Fibroblast of upper back skin (primary cell): ENCODE measurements at regions not wholly inside any gene's neighbourhood (a gene's known extent, or its start where the extent isn't known, plus 50 kb on each side); places are given as distances from the start of the nearest gene placed in this dataset.

Experiments
- DNase-seq: peaks from one replicate; pipeline ENCODE4 v3.0.0-alpha.2; 2013

DNA sequence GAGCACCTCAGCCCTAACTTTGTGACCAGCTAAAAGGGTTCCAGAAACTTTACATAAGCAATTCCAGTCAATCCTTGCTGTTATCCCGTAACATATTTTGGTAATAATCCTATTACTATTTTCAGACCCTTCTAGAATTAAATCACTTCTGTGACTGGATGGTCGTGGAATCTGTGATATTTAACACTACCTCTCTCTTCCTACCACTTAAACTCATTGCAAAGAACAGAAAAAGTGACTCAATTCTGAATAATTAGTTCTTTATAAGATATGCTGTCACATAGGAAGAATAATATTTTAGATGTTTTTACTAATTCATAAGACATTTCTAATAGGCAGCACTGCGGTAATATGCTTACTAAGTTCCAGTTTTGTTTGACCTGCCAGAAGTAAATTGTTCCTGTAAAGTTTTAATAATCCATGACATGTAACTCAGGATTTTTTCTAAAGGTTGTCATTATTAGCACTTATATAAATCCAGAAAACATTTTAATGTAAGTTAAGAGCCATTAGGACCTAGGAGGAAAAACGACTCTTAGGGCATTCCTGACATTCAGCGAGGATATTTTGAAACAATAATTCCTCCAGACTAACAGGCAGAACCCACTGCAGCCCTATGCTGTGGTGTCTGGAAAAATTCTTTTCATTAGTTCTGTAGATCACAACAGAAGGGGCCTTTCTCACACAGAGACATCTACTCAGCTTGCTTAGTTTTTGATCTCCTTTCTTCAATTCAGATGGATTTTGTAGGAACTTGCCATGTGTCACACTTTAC, 113.3 kb upstream of the MBNL1 start:
- DNase-seq, result peak; percentile 50

DNA sequence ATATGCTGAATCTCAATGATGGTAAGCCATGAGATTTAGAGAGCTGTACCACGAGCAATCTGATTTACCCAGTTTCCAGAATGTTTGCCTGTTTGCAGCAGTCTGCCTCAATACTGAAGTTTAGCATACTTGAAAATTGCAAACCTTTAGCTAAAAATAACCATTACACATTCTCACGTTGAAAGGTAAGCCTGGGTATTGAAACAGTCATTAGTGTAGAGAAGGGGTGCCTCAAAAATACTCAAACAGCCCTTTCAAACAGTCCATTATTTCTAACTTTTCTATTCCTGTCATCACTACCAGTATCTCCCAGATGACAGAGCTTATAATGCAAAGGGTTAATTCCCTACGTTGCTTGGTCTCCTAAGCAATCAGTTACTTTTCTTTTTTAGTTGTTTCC, 111.8 kb upstream of the MBNL1 start:
- no peak for DNase-seq

DNA sequence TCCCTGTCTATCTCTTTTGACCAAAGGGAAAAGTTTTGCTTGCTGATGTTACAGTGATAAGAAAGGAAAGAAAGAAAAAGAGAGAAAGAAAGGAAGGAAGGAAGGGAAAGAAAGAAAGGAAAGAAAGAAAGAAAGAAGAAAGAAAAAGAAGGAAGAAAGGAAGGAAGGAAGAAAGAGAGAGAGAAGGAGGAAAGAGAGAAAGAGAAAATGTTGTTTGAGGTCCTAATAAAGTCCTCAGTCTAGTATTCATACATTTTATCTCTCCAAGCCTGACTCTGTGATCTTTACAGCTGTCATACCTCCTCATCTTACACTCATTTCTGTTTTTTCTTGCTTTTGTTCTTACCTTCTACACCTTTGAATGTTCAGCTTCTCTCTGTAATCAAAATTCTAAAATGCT, 111.4 kb upstream of the MBNL1 start:
- no peak for DNase-seq

DNA sequence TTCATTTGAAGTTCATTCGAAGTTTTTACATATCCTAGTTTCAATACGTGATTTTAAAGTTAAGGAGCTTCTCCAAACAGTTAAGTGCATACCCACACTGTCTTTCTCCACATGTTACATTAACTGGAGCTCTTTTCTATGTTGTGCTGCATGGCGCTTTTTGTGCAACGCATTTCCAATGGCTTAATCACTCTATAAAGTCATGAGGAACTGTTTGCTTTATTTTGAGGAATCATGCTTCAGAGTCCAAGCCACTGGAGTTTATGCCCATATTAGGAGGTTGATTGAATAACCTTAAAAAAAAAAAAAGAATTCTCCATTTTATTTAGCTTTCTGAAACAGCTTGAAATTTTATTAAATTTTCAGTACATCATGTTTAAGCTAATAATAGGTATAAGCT, 109.4 kb upstream of the MBNL1 start:
- peak; percentile 88 for DNase-seq

DNA sequence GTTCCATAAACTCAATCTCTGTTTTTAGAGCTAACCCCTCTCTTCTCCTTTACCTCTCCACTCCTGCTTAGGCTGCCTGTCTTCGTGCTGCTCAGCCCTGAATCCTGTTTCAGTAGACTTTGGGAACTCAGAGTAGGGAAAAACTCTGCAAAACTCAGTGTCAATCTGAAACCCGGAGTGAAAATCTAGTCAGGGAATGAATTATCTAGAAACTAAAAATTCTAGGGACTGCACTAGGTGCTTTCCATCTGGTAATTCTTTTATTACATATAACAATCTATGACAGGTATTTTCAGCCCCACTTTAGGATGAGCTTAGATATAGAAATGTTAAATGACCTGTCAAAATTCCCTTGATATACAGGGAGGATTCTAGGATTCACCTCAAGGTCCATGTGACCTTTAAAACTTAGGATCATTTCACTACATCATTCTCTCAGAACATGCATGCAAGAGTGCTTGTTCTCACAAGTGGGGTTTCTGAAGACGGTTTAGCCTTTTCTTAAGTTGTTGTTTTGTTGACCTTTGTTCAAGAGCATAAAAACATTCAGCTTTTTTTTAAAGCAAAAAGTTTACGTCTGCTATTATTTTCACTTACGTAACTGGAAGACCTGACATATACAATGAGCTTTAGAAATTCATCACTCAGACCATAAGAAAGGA, 108.2 kb upstream of the MBNL1 start:
- no peak for DNase-seq

DNA sequence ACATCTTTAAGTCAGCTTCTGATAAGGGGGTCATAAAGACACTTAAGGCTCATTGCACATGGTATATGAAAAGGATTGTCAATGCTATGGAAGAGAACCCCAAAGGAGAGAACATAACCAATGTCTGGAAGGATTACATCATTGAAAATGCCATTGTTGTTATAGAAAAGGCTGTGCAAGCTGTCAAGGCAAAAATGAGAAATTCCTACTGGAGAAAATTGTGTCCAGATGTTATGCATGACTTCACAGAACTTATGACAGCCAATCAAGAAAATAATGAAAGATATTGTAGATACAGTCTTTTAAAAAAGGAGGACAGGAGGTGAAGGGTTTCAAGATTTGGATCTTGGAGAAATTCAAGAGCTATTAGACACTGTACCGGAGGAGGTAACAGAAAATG, 96.3 kb upstream of the MBNL1 start:
- DNase-seq, result peak; percentile 74

DNA sequence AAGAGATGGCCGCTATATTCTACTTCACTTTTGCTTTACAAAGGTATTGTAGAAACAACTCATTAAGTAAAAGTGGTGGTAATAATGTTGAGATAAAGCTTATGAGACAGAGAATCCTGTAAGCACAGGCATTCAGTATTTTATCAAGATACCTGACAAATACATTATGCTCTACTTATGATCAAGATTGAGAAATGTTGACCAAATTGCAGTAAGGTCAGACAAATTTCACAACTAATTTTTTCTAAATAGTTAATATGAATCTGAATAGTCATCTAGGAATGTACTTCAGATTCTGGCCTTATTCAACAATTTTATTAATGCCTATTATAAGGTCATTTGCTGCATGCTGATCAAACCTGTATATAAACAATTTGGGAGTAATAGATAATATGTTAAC, 95.1 kb upstream of the MBNL1 start:
- DNase-seq, result peak; percentile 7

DNA sequence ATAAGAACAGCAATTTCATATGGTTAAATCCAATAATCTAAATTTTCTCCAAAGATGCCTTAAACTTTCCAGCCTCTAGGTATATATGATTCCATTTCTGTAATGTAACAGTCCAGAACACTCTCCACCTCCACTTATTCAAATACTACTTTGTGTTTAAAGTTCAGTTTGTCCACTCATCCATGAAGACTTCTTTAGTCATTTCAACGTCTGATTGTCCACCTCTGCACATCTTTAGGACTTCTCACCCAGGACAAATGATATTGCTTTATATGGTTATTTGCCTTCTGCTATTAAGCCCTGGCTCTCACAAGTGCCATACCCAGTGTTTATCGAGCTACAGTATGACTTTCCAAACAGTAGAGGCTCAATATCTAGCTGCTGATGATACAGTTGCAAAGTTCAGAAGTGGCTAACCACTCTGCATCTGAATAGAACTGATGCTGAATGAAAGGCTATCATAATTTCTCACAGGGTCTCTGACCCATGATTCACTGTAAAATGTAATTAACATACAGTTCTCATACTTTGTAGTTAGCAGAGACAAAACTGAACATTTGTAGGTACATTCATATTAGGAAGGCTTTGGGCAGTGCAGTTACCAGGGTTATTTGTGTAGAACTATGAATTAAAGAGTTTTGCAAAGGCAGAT, 93.7 kb upstream of the MBNL1 start:
- DNase-seq, result no peak

DNA sequence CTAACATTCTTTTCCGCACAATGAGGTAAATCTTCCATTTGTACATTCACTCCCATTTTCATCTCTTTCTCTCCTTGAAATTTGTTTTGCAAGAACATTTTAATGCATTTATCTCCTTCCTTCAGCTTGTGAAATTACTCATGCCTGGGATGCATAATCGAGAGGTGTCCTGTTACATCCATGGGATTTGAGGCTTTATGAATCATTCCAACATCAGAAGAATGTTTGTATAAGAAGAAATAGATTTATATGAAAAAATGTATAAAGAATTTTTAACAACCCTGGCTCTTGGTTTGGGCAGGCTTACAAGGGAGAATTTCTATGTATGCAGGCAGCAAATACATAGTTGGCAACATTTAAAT, 93.2 kb upstream of the MBNL1 start:
- DNase-seq, result peak; percentile 97

DNA sequence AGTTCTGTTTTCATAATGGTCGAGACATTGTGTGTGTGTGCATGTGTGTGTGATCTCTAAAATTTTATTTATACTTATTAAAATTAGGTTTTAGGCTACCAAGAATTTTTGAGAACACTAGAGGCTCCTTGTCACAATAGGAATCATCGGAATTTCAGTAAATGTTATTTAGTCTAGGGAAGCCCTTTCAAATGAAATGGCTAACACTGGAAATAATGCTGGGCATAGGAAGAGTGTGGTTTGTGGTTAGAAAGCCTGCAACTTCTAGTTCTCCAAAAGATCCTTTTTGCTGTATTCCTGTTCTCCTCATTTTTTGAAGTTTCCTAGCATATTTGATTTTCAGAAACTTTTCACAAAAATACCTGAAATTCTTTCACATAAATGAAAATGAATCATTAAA, 92.5 kb upstream of the MBNL1 start:
- DNase-seq, result peak; percentile 87

DNA sequence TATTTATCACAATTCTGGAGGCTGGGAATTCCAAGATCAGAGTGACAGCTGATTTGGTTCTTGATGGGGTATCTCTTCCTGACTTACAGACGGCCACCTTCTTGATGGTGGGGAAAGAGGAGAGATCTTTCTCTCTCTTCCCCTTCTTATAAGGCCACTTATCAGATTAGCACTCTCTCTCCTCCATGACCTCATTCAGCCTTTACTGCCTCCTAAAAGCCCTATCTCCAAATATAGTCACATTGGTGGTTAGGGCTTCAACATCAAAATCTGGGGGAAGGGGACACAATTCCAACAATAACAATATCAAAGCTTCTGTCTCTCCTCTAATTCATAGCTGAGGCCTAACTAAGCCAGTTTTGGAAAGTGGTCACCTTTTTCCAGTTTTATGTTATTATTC, 91.7 kb upstream of the MBNL1 start:
- peak; percentile 12 for DNase-seq

DNA sequence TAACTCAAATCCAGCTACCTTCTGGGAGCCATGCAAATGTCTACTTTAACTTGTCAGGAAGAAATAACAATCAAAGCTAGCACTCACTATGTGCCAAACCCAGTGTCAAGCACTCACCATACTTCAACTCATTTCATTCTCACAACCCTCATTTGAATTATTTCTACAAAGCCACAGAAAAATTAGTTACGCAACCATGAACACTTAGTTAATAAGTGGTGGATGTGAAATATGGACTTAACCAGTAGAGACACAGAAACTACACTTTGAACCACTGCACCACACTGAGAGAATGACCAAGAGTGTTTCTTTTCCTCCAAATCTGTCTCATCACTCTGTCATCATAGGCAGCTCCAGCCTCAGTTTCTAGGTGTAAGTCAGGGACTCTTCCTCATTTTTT, 91.0 kb upstream of the MBNL1 start:
- DNase-seq, result peak; percentile 14

DNA sequence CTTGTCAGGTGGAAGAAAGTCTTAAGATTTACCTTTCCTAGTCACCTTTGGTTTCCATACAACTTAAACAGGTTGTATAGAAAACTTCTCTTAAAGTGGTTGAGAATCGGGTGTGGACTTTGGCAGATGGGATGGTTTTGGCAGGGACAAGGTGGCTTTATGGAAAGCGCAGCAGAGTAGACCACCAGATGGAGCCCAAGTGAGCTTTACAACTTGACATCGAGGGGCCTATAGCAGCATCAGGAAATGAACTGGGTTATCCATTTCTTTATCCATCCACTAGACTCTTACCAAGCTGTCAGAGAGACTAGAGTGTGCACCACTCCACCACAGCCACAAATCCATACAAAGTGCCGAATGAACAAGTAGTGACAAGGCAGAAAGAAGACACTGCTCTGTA, 85.3 kb upstream of the MBNL1 start:
- DNase-seq, result peak; percentile 61

DNA sequence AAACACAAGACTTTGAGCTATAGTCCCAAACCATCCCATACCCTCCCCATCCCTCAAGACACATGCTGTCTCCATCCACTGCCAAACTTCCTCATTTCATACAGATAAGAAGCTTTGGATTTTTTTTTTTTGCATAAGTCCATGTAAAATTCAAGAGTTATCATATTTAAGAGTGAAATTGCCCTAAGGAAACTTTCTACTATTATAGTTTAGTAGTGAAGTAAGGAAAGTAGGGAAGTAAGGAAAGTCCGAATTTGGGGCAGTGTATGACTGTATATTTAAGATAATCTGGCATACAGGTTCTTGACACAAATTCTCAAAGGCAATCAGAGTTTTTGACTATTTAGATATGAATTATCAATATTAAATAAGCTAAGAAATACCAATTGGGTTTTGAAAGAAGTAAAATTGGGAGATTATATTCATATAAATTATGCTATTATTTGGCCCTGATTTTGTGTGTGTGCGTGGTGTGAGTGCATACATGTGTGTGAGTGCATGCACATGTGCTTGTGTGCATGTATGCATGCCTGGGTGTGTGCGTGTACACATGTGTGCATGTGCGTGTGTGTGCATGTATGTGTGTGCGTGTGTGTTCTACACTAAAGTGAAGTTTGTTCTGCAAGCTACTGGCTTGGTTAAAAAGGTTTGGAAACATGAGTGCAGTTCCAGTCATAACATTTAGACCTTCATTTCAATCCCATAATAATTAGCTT, 83.6 kb upstream of the MBNL1 start:
- no peak for DNase-seq

DNA sequence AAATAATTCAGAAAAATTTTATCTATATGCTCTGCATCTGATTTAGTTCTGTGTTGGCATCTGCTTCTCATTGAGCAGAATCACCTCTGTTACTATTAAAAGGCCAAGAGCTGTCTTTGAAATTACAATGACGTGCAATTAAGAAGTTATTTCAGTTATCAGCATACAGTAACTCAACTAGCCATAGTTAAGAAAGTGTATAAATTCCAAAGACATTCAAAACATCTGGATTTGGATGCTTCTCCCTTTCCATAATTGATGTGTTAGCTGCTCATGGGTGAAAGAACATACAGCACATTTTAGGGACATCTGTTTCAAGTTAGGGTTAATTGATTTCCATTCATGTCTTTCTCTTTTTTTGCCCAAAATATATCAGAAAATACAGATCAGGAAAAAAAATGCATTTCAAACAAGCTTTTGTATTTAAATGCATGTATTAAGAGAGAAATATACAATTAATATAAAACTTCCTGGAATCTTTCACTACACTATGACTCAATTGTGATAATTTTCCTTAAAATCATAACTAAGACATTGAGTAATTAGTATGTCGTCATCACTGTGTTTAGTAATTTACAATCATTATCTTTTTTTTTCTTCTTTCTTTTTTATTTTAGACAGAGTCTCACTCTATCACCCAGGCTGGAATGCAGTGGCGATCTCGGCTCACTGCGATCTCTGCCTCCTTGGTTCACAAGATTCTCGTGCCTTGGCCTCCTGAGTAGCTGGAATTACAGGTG, 82.7 kb upstream of the MBNL1 start:
- peak; percentile 74 for DNase-seq

DNA sequence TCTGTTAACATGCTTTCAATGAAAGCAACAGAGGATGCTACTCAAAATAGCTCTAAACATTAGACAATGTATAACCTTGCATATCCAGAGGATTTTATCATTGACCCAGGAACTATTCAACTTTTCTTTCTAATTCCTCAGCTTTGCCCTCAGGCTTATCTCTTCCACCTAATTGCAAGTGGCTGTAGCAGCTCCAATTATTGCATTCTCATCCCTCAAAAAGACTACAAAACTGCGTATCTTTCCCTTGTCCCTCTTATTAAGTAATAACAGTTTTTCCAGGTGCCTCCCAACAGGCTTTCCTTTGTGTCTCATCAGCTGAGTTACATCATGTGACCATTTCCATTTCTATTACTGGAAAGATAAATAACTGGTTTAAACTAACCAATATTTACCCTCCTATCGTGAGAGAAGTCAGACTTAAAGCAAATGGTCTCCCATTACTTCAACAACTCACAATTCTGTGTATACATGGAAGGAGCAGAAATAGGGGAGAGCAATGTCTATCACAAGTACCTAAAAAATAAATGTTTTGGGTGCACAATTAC, 78.0 kb upstream of the MBNL1 start:
- no peak for DNase-seq

DNA sequence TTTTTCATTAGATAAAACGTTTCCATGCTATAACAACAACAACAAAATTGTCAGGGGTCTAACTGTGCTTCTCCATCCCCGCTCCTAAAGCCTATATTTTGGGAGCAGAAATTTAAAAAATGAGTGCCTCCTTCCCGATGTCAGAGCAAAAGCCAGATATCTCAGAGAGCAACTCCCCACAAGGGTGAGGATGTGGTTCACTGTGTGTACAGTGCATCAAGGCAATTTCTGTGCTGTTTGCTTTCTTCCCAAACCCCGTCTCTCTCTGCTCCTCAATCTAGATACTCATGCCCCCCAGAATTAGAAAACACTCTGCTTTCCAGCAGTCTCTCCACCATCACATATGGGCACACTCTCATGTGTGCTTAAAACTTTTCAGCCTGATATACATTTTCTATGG, 76.7 kb upstream of the MBNL1 start:
- no peak for DNase-seq

DNA sequence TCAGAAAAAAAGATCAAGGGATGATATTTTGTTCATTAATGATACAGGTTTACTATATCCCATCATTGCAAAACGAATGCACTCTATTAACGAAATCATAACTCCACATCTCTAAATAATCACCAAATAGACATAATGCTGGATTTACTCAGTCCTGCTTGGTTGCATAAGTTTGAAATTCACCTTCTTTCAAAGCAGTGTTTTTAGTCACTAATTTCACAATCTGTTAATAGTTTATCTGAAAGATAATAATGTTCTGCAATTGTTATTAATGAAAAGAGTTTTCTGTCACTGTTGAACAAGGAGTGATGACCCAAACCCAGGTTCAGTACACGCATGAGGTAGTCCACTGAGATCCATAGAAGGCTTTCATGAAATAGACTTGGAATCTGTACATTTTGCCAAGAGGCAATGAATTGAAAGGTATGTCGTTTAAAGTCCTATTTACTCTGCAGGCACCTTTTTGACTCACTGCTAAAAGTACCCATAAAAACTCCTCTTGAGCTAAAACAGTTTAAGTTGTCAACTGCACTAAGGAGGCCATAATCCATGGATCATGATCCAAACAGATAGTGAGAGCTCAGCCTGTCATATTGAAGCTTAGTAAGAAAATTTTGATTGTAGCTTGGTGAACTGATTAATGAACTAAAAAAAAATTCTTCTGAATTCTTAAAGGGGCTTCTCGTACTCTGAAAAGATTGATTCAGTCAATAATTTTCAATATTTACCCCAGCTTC, 75.6 kb upstream of the MBNL1 start:
- no peak for DNase-seq

DNA sequence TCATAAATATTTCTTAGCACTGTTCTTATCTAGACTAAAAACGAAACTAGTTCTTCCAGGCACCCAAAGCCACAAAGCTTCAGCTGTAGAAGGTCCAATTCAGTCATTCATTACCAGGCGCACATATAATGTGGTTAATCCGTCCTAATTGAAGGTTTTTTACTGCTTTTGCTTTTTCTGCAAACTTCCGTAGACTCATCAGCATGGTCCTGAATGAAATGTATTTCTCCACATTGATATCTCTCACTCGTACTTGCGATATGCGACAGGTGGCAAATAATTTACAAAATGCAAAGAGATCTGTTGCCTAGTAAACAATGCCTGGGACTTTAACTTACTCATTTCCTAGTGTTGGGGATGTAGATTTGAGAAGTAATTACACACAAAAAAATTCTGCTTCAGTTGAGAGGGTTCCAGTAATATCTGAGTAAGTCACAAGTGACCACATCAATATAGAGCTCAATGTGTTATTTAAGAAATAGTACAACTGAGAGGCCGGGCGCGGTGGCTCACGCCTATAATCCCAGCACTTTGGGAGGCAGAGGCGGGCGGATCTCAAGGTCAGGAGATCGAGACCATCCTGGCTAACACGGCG, 75.0 kb upstream of the MBNL1 start:
- no peak for DNase-seq

DNA sequence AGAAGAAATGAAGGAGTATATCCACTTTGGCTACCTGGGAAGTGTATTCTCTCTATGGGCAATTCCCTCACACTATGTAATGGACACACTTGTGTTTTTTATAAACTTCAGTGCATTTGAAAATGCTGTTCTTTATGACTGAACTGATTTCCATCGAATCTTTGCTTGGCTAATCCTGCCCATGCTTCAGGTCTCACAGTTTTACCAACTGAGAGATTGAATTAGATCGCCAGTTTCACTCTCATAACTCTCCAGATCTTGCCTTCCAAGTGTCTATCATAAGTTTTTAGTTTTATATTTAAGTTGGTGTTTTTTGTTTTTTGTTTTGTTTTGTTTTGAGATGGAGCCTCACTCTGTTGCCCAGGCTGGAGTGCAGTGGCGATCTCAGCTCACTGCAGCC, 73.5 kb upstream of the MBNL1 start:
- no peak for DNase-seq

DNA sequence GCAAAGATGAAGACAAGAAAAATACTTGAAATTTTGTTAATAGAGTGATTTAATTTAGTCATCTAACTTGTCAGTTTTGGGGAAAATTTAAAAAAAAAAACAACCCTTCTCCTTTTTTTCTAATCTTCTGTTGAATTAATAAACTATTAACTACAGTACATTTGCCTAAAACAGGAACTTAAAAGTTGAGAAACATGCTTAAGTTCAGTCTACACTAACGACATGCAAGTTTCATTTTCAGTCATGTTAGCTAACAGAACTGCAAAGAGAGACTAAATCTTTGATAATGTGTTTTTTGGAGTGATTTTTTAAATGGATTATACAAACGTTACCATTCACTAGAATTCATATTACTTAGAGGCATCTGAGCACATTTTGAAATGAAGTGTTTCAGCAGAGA, 71.9 kb upstream of the MBNL1 start:
- no peak for DNase-seq

DNA sequence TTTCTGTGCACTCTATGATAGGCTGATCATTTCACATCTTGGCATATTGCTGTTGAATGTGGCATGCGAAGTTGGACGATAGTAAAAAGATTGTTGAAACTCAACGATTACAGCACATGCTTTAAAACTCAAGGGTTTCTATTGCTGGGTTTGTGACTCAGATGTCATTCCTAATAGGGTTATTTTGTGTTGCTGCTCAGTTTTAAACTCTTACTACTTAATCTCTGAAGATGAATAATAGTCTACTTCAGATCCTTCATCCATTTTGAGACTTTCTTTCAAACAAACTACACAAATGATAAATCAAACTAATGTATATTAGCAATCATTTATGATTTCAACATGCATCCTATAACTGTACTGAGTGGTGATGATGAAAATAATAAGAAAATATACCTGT, 71.3 kb upstream of the MBNL1 start:
- peak; percentile 32 for DNase-seq
